ENCODE measurements at regions not wholly inside any gene's neighbourhood (a gene's known extent, or its start where the extent isn't known, plus 50 kb on each side); places are given as distances from the start of the nearest gene placed in this dataset.

DNA sequence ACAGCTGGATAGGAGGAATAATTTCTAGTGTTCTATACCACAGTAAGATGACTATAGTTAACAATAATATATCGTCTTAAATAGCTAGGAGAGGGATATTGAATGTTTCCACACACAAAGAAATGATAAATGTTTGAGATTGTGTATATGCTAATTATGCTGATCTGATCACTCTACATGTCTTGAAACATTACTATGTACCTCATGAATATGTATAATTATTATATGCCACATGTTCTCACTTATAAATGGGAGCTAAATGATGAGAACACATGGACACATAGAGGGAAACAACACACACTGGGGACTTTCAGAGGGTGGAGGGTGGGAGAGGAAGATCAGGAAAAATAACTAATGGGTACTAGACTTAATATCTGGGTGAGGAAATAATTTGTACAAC, 53.2 kb upstream of the MAGEA4 start:
- Histone ChIP-seq H3K9me2 (replicated peaks; ENCODE audit: low read length) (no peaks in the 10 kb centered on the region), H3K4me3 (ENCODE audit: low read length) (no peak overlapping the region), H3K4me2 (ENCODE audit: low read length) (no peak overlapping the region), H3K79me2 (ENCODE audit: low read length) (no peaks in the 10 kb centered on the region), H3K27ac (ENCODE audit: low read length) (no peak overlapping the region), H2AFZ (ENCODE audit: low read length) (no peak overlapping the region), H3K9ac (ENCODE audit: low read length) (no peak overlapping the region), H3K9me3 (ENCODE audit: low read length) (no peaks in the 10 kb centered on the region), H3K36me3 (ENCODE audit: low read depth, low read length) (no peaks in the 10 kb centered on the region), H3K4me1 (ENCODE audit: insufficient read depth, low read length) (no peaks in the 10 kb centered on the region), H3K27me3 (ENCODE audit: low read length) (no peaks in the 10 kb centered on the region), H4K20me1 (ENCODE audit: low read length) (no peaks in the 10 kb centered on the region), H3F3A (ENCODE audit: low read length, unreplicated experiment) (no peaks in the 10 kb centered on the region)
- ChIA-PET CTCF (no interaction called here), POLR2A (ENCODE audit: unreplicated experiment) (no interaction called here)
- TF ChIP-seq, protein P1, sequence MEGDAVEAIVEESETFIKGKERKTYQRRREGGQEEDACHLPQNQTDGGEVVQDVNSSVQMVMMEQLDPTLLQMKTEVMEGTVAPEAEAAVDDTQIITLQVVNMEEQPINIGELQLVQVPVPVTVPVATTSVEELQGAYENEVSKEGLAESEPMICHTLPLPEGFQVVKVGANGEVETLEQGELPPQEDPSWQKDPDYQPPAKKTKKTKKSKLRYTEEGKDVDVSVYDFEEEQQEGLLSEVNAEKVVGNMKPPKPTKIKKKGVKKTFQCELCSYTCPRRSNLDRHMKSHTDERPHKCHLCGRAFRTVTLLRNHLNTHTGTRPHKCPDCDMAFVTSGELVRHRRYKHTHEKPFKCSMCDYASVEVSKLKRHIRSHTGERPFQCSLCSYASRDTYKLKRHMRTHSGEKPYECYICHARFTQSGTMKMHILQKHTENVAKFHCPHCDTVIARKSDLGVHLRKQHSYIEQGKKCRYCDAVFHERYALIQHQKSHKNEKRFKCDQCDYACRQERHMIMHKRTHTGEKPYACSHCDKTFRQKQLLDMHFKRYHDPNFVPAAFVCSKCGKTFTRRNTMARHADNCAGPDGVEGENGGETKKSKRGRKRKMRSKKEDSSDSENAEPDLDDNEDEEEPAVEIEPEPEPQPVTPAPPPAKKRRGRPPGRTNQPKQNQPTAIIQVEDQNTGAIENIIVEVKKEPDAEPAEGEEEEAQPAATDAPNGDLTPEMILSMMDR (conservative IDR thresholded peaks at IDR 0.05; ENCODE audit: low read depth, low read length): no peak
- TF ChIP-seq EZH2phosphoT487 (IDR thresholded peaks at IDR 0.05; ENCODE audit: borderline replicate concordance, low read length): no peak
- TF ChIP-seq EZH2 (IDR thresholded peaks at IDR 0.05; ENCODE audit: low read length, unreplicated experiment): no peak
- no peak for DNase-seq
- intact Hi-C loops (cut with micrococcal nuclease): no loop called here
- ATAC-seq: no peak
- no TSS peak for BruUV-seq (replicated peaks)

DNA sequence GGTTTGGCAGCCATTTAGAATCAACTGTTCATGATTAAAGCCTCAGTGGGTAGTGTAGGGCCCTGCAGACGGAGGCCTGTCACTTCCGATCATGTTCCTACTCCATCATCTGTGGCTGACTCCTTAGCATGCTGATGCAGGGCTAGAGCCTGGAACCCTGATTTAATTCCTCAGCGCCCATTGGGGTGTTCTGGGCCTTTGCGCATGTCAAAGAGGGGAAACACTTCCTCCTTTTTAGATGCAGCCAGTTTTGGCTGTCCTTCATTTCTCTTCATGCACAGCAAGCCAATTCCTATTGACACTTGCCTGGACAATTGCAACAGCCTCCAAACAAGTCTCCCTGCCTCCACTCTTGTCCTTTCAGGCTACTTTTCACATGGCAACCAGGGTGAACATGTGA, 51.9 kb upstream of the MAGEA4 start:
- BruUV-seq (replicated peaks): no TSS peak
- Histone ChIP-seq H3K4me2 (ENCODE audit: low read length) (no peak overlapping the region), H3K4me1 (ENCODE audit: insufficient read depth, low read length) (no peaks in the 10 kb centered on the region), H3K79me2 (ENCODE audit: low read length) (no peaks in the 10 kb centered on the region), H4K20me1 (ENCODE audit: low read length) (no peaks in the 10 kb centered on the region), H3K9me3 (ENCODE audit: low read length) (no peaks in the 10 kb centered on the region), H3K4me3 (ENCODE audit: low read length) (no peak overlapping the region), H3K27ac (ENCODE audit: low read length) (no peak overlapping the region), H3F3A (ENCODE audit: low read length, unreplicated experiment) (no peaks in the 10 kb centered on the region), H3K9ac (ENCODE audit: low read length) (no peak overlapping the region), H3K36me3 (ENCODE audit: low read depth, low read length) (no peaks in the 10 kb centered on the region), H3K27me3 (ENCODE audit: low read length) (no peaks in the 10 kb centered on the region), H3K9me2 (replicated peaks; ENCODE audit: low read length) (no peaks in the 10 kb centered on the region), H2AFZ (ENCODE audit: low read length) (no peak overlapping the region)
- CTCF ChIA-PET: no interaction called here
- DNase-seq: no peak
- no peak for ATAC-seq
- intact Hi-C loops (cut with micrococcal nuclease): no loop called here
- POLR2A ChIA-PET (ENCODE audit: unreplicated experiment): no interaction called here
- TF ChIP-seq, protein P1 (conservative IDR thresholded peaks at IDR 0.05; ENCODE audit: low read depth, low read length): no peak
- TF ChIP-seq EZH2 (IDR thresholded peaks at IDR 0.05; ENCODE audit: low read length, unreplicated experiment) (no peak), EZH2phosphoT487 (IDR thresholded peaks at IDR 0.05; ENCODE audit: borderline replicate concordance, low read length) (no peak)
